Fibroblast of skin of right quadriceps (primary cell): ENCODE measurements at regions not wholly inside any gene's neighbourhood (a gene's known extent, or its start where the extent isn't known, plus 50 kb on each side); places are given as distances from the start of the nearest gene placed in this dataset.
A peak's percentile ranks its signal among the peaks of the same experiment; 100 is the strongest.

Experiments used
- DNase-seq: peaks from one replicate; pipeline ENCODE4 v3.0.0-alpha.2; 2013

GRCh38 chr5:103374473-103374963, 116.0 kb downstream of the MACIR start:
- DNase-seq: no peak

- DNase-seq: no peak
These were observed 115.3 kb downstream of the MACIR start for GRCh38 chr5:103373597-103374472.

- DNase-seq: no peak
These were observed 112.6 kb downstream of the MACIR start for GRCh38 chr5:103371046-103371607.

GRCh38 chr5:103369125-103370120, 110.9 kb downstream of the MACIR start:
- no peak for DNase-seq

- DNase-seq: no peak
These were observed 109.1 kb downstream of the MACIR start for GRCh38 chr5:103367702-103368101.

GRCh38 chr5:103366918-103367549, 108.5 kb downstream of the MACIR start:
- no peak for DNase-seq

GRCh38 chr5:103364074-103364473, 105.5 kb downstream of the MACIR start:
- no peak for DNase-seq

- DNase-seq: peak; percentile 40
These were observed 103.6 kb downstream of the MACIR start for GRCh38 chr5:103362211-103362610.

- DNase-seq: no peak
These were observed 101.9 kb downstream of the MACIR start for GRCh38 chr5:103360475-103360874.

- no peak for DNase-seq
These were observed 99.9 kb downstream of the MACIR start for GRCh38 chr5:103358305-103358995.

- DNase-seq: no peak
These were observed 99.1 kb downstream of the MACIR start for GRCh38 chr5:103357636-103358035.

- DNase-seq: no peak
These were observed 98.0 kb downstream of the MACIR start for GRCh38 chr5:103356350-103357091.

GRCh38 chr5:103355579-103355978, 97.0 kb downstream of the MACIR start:
- no peak for DNase-seq

- DNase-seq: no peak
These were observed 95.9 kb downstream of the MACIR start for GRCh38 chr5:103354446-103354845.

GRCh38 chr5:103353581-103353980, 95.0 kb downstream of the MACIR start:
- no peak for DNase-seq

GRCh38 chr5:103347716-103348423, 89.3 kb downstream of the MACIR start:
- peak; percentile 21 for DNase-seq

- DNase-seq: no peak
These were observed 87.7 kb downstream of the MACIR start for GRCh38 chr5:103346162-103346748.

GRCh38 chr5:103345461-103345860, 86.9 kb downstream of the MACIR start:
- no peak for DNase-seq

GRCh38 chr5:103340717-103341388, 82.3 kb downstream of the MACIR start:
- peak; percentile 30 for DNase-seq
